Hepatocyte (in vitro differentiated cells): ENCODE measurements at regions not wholly inside any gene's neighbourhood (a gene's known extent, or its start where the extent isn't known, plus 50 kb on each side); places are given as distances from the start of the nearest gene placed in this dataset.

ENCODE experiments used
- DNase-seq: peaks from one replicate; pipeline ENCODE4 v3.0.0-alpha.2; 2016; ENCODE audit warnings: low spot score
- H2AFZ ChIP-seq: fragments of 200-600 bp; sonication (generic); 2 replicates; pipeline ENCODE4 v1.6.0; 2016; ENCODE audit warnings: antibody characterized with exemption, mild to moderate bottlenecking
- H3K27ac ChIP-seq: fragments of 200-600 bp; sonication (generic); 2 replicates; pipeline ENCODE4 v1.5.1; 2016; ENCODE audit warnings: mild to moderate bottlenecking
- H3K27me3 ChIP-seq: fragments of 200-600 bp; sonication (generic); 2 replicates; pipeline ENCODE4 v1.6.1; 2016
- H3K36me3 ChIP-seq: fragments of 200-600 bp; sonication (generic); replicated peaks from 2 replicates; pipeline ENCODE4 v1.5.1; 2016; ENCODE audit warnings: low read depth; ENCODE audit not compliant: insufficient read depth
- H3K4me1 ChIP-seq: fragments of 200-600 bp; sonication (generic); 2 replicates; pipeline ENCODE4 v1.5.1; 2016; ENCODE audit warnings: mild to moderate bottlenecking, moderate library complexity; ENCODE audit not compliant: insufficient read depth
- H3K4me2 ChIP-seq: fragments of 200-600 bp; sonication (generic); 2 replicates; pipeline ENCODE4 v1.6.0; 2016
- H3K4me3 ChIP-seq: fragments of 200-600 bp; sonication (generic); 2 replicates; pipeline ENCODE4 v1.5.1; 2016; ENCODE audit warnings: mild to moderate bottlenecking
- H3K79me2 ChIP-seq: fragments of 200-600 bp; sonication (generic); 2 replicates; pipeline ENCODE4 v1.6.0; 2017; ENCODE audit warnings: mild to moderate bottlenecking
- H3K9me2 ChIP-seq: fragments of 200-600 bp; sonication (generic); replicated peaks from 2 replicates; pipeline ENCODE4 v1.6.0; 2017; ENCODE audit warnings: mild to moderate bottlenecking; ENCODE audit not compliant: insufficient read depth
- H3K9me3 ChIP-seq: fragments of 200-600 bp; sonication (generic); 2 replicates; pipeline ENCODE4 v1.5.1; 2016; ENCODE audit warnings: low read depth, mild to moderate bottlenecking
- H4K20me1 ChIP-seq: fragments of 200-600 bp; sonication (generic); 2 replicates; pipeline ENCODE4 v1.6.0; 2016; ENCODE audit warnings: mild to moderate bottlenecking; ENCODE audit not compliant: insufficient read depth, poor library complexity, severe bottlenecking
- CTCF ChIP-seq: fragments of 200-600 bp; sonication (generic); IDR thresholded peaks from 2 replicates; pipeline ENCODE4 v1.5.1; 2016; ENCODE audit warnings: antibody characterized with exemption, mild to moderate bottlenecking; ENCODE audit not compliant: poor library complexity
- EZH2 ChIP-seq: fragments of 200-600 bp; sonication (generic); IDR thresholded peaks from 2 replicates; pipeline ENCODE4 v1.6.1; 2016; ENCODE audit warnings: antibody characterized with exemption, mild to moderate bottlenecking, borderline replicate concordance
- EZH2phosphoT487 ChIP-seq: fragments of 200-600 bp; sonication (generic); IDR thresholded peaks from one replicate; pipeline ENCODE4 v1.6.1; 2018; ENCODE audit warnings: antibody characterized with exemption, mild to moderate bottlenecking, low read depth, moderate library complexity; ENCODE audit not compliant: unreplicated experiment, severe bottlenecking
- WGBS: methylation state at CpG from one replicate; pipeline ENCODE4 v1.1.6; 2016; ENCODE audit warnings: low lambda C conversion rate; ENCODE audit errors: missing lambda C conversion rate; 5-methylcytosine and 5-hydroxymethylcytosine counted together

GRCh38 chr14:43475757-43476156 is 1031.3 kb downstream of the FSCB start:
- Histone ChIP-seq H4K20me1 (no peaks in the 10 kb centered on the region), H3K4me2 (no peak overlapping the region), H3K27ac (no peak overlapping the region), H3K4me3 (no peak overlapping the region), H3K79me2 (no peaks in the 10 kb centered on the region), H3K9me3 (no peaks in the 10 kb centered on the region), H3K27me3 (no peaks in the 10 kb centered on the region), H3K9me2 (no peaks in the 10 kb centered on the region), H3K4me1 (no peaks in the 10 kb centered on the region), H2AFZ (no peak overlapping the region), H3K36me3 (no peaks in the 10 kb centered on the region)
- TF ChIP-seq CTCF: no peak
- no peak for TF ChIP-seq EZH2
- TF ChIP-seq EZH2phosphoT487: no peak
- peak; percentile 11 for DNase-seq

- TF ChIP-seq CTCF: no peak
- TF ChIP-seq EZH2phosphoT487: no peak
- no peaks in the 10 kb centered on the region for H3K9me2 ChIP-seq
- no peak overlapping the region for H3K4me3 ChIP-seq
- no peak overlapping the region for H3K27ac ChIP-seq
- no peaks in the 10 kb centered on the region for H3K27me3 ChIP-seq
- DNase-seq: no peak
- H3K4me2 ChIP-seq: no peak overlapping the region
- H3K9me3 ChIP-seq: no peaks in the 10 kb centered on the region
- no peaks in the 10 kb centered on the region for H4K20me1 ChIP-seq
- 90% methylated on average over 1 of the region's 1 CpG for WGBS
- no peaks in the 10 kb centered on the region for H3K36me3 ChIP-seq
- H3K79me2 ChIP-seq: no peaks in the 10 kb centered on the region
- no peaks in the 10 kb centered on the region for H3K4me1 ChIP-seq
- no peak overlapping the region for H2AFZ ChIP-seq
These were observed 1035.5 kb downstream of the FSCB start for GRCh38 chr14:43471595-43471994.

DNA sequence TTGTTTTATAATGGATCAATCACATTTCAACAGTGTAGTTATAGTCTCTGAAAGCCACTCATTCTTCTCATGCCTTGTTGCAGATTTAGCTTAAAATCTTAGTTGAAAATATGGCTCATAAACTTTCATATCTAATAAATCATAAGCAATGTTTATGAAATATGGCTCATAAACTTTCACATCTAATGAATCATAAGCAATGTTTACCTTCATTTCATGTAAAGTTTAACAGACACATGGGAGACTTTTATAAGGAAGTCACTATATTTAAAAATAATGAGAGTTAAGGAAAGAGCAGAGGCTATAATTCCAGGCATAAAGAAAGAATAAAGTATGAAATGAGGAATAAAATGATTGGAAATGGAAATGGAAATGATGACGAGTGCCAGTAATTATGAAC is 1042.1 kb downstream of the FSCB start:
- Histone ChIP-seq H3K27me3 (no peaks in the 10 kb centered on the region), H3K4me1 (no peaks in the 10 kb centered on the region), H3K4me2 (no peak overlapping the region), H3K79me2 (no peaks in the 10 kb centered on the region), H3K36me3 (no peaks in the 10 kb centered on the region), H3K9me2 (no peaks in the 10 kb centered on the region), H3K9me3 (no peaks in the 10 kb centered on the region), H3K27ac (no peak overlapping the region), H3K4me3 (no peak overlapping the region), H2AFZ (no peak overlapping the region), H4K20me1 (no peaks in the 10 kb centered on the region)
- WGBS: 87% methylated on average over 1 of the region's 1 CpG
- DNase-seq: no peak
- TF ChIP-seq EZH2 (no peak), EZH2phosphoT487 (no peak), CTCF (no peak)

DNA sequence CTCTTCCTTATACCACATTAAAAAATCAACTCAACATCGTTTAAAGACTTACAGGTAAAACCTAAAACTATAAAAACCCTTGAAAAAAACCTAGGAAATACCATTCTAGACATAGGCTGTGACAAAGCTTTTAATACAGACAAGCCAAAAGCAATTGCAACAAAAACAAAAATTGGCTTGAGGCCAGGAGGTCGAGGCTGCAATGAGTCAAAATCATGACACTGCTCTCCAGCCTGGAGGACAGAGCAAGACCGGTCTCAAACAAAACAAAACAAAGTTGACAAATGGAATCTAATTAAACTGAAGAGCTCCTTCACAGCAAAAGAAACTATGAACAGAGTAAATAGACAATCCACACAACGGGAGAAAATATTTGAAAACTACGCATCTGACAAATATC is 1057.8 kb downstream of the FSCB start:
- Histone ChIP-seq H3K4me3 (no peak overlapping the region), H3K4me1 (no peaks in the 10 kb centered on the region), H3K9me2 (no peaks in the 10 kb centered on the region), H2AFZ (no peak overlapping the region), H3K27ac (no peak overlapping the region), H3K4me2 (no peak overlapping the region), H3K27me3 (no peaks in the 10 kb centered on the region), H3K36me3 (no peaks in the 10 kb centered on the region), H3K79me2 (no peaks in the 10 kb centered on the region), H3K9me3 (no peaks in the 10 kb centered on the region), H4K20me1 (no peaks in the 10 kb centered on the region)
- no peak for TF ChIP-seq CTCF
- WGBS: 83% methylated on average over 5 of the region's 5 CpGs
- DNase-seq: no peak
